ENCODE measurements at regions not wholly inside any gene's neighbourhood (a gene's known extent, or its start where the extent isn't known, plus 50 kb on each side); places are given as distances from the start of the nearest gene placed in this dataset.
A peak's percentile ranks its signal among the peaks of the same experiment; 100 is the strongest.
"Not testable (repeated sequence)": the region's sequence is repeated elsewhere in the genome, so short reads cannot be mapped to it uniquely, and the experiment has no call there.

DNA sequence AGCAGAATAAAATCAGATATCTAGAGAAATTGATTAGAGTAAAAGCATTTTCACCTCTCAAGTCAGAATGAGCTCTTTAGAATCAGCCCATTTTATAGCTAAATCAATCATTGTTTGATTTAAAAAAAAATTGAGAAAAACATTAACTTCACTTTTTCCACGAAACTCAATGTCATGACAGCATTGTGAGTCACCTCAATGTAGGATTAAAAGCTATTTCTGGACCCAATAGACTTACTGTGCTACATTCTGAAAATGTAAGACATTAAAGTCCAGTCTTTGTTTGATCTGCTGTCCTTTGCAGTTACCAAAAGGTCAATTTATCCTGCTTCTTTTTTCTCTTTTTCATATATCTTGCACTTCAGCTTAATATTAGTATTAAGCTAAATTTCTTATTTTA lies 519.4 kb upstream of the ZNF337 start:
- DNase-seq (ENCODE audit: low spot score): no peak

DNA sequence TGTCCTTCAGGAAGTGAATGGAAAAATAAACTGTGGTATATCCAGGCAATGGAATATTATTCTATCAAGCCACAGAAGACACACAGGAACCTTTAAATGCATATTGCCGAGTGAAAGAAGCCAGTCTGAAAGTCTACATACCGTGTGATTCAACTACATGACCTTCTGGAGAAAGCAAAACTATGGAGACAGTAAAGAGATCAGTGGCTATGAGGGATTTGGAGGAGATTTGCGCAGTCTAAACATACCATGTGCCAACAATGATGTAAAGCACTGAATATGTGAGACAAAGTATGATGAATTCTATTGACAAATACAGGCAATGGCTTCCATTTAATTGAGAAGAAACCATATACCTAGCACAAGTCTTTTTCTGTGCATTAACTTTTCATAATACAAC lies 518.3 kb upstream of the ZNF337 start:
- DNase-seq (ENCODE audit: low spot score): no peak

DNA sequence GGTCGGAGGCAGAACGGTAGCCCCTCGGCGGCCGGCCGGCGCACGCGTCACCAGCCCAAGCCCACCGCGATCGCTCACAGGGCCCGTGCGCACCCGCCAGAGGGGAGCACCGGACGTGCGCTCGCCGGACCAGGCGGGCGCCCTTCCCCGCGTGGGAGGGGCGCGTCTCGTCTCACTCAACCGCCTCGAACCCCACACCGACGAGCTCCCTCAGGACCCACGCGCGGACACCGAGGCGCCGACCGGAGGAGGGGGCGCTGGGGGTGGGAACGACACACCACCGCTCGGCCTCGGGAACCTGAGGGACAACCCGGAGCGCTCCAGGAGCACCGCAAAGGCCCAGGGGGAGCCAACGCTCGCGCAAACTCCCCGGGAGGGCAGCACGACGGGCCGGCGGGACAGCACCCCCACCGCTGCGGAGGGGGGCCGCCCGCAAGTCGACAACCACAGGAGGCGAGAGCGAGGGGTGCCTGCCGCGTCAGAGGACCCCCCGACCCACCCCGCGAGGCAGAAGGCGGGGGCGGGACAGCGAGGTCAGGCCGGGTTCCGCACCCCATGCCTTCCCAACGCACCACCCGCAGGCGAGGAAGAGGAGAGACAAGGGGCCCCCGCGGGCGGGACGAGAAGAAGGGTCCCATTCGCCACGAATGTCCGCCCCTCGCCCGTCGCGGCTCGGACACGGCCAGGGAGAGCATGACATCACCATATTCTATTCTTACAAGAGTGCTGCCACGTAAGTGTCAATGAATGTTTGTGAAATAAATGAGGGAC lies 512.7 kb upstream of the ZNF337 start:
- DNase-seq (ENCODE audit: low spot score): no peak

DNA sequence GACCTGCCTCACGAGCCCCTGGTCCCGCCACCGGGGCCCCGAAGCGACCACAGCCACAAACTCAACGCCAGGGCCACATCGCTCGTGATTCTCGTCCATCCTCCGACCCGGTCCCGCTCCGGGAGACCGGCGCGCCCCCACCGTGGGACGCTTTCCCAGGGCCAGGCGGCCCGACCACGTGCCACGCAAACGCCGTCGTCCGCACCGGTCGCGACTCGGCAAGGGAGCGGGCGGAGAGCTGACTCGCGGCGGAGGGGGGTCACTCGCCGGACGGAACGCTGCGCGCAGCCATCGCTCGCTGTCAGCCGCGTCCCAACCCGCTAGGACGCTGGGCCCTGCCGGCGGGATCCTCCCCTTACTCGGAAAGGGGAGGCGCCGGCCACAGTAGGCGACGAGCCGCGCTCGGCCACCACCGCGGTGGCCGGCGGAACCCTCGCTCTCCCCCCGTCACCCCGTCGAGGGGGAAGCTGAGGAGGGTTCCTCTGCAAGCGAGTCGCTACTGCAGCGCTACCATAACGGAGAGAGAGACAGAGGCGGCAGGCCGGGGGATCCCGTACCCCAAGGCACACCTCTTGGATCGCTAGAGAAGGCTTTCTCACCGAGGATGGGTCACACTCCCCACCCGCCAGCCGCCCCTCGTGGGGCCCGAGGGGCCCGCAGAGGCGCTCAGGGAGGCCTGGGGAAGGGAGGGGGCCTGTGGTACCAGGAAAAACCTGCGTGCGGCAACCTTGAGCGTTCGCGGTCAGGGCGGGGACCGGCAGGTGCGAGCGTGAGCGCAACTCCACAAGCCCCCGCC lies 511.8 kb upstream of the ZNF337 start:
- peak; percentile 40 for DNase-seq (ENCODE audit: low spot score)

DNA sequence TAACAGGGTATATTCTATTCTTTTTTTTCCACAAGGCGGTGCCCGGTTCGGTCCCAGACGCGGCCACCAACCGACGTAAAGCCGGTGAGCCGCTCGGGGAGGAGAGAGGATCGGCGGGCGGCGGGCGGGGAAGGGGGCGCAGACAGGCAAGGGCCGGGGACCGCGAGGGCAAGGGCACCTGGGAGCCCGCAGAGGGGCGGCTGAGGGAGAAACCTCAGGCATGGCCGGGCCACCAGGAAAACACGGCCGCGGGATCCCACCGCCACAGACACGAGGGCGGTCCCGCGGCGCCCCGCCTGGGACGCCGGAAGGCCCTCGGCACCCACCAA lies 511.3 kb upstream of the ZNF337 start:
- DNase-seq (ENCODE audit: low spot score): not testable (repeated sequence)

DNA sequence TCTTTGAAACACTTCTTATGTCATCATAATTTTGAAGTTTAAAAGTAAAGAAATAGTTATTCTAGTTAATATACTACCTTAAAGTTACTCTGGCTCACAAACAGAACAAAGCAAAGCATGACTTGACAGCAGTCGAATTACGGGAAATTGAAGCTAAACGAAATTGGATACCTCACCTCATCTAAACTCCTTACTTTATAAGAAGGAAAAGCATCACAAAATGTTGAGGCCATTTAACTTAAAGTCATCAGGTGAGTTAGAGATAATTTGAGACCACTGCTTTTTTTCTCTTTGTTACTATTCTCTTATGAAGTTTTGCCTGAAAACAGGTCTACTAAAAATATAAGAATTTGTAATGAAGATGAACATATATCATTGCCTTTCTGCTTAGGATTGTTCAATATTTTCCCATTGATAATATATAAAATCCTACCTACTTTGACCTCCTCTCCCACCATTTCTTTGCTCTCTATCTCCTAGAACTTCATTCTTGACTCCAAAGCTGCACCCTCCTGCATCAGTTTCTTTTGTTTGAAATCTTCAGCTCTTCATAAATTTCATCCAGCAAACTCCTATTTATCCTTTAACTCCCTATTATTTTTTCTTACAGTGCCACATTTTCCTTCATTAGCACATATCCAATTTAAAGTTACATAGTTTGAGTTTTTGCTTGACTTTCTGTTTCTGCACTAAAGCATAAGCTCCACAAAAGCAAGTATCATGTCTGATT lies 510.7 kb upstream of the ZNF337 start:
- DNase-seq (ENCODE audit: low spot score): no peak

DNA sequence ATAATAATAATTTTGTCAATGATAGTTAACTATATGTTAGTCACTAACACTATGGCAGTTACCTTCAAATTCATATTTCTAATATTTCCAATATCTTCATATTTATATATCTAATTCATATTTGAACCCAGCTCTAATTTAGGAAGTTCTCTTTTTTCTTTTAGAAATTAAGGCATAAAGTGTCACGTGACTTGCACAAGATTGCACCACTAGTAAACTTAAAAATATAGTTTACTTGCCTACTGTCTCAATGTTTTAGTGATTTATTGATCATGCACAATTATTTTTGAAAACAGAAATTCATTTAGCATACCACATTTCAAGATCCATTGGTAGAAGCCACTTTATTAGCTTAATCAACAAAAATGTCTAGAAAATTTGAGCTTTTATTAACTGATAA lies 508.7 kb upstream of the ZNF337 start:
- DNase-seq (ENCODE audit: low spot score): no peak

DNA sequence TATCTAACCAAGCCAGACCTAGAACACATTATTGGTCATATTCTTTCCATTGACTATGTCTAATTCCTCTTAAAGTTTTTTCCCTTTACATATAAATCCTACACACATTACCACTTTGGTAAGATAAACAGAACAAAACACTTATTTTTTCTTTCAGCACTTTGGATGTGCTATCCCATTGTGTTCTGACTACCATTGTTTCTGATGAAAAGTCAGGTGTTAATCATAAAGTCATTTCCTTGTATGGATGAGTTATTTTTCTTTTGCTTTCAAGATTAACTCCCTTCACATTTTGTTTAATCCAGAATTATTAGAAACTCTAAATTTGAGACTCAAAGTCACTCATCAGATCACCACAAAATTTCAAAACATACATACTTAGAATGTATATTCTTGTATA lies 504.4 kb upstream of the ZNF337 start:
- DNase-seq (ENCODE audit: low spot score): not testable (repeated sequence)

DNA sequence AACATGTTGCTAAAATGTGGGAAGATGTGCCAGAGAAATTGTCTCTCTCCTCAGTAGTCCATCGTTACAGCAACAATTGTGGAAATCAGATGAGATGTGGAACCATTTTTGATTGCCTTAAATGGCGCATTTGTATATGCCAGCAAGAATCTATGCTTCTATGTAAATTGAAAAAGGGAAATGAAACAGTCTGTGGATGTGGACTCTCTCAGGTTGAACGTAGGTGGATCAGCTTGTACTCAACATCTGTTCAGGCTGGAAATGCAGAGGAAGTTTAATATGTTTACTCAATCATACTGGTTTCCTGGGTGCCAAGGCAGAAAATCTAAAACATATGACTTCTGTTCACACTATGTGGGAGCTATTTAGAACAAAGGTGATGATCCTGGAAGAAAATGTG lies 490.7 kb upstream of the ZNF337 start:
- DNase-seq (ENCODE audit: low spot score): not testable (repeated sequence)

DNA sequence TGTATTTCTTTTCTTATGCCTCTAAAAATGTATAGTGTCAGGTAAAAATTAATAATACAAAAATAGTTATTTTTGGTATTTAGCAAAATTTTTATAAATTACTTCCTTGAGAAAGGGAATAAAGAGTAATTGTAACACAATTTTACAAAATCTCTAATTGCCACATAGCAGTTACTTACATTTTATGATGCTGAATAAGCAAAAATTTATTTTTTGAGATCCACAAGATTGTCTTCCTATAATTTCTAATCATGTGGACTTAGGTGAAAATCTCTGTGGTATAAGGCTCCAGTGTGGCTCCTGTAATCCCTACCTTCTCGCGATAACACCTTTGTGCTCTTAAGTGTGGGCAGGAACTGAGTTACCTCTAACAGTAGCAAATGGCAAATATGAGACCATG lies 487.1 kb upstream of the ZNF337 start:
- DNase-seq (ENCODE audit: low spot score): not testable (repeated sequence)

DNA sequence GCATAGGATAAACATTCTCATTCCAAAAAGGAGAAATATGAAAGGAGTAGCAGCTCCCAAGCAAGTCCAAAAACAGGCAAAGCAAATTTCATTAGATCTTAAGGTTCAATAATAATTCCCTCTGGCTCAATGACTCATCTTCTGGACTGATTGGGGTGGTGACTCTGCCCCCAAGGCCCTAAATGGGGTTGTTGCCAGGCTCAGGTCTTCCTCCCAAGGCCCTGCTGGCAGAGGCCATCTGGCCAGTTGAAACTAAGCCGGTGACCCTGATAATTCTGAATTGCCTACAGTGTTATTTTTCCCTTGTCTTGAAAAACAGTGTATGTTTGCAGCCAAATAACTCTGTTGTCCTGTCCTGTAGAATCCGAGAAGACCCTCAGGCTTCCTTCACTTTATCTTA lies 484.7 kb upstream of the ZNF337 start:
- DNase-seq (ENCODE audit: low spot score): not testable (repeated sequence)

DNA sequence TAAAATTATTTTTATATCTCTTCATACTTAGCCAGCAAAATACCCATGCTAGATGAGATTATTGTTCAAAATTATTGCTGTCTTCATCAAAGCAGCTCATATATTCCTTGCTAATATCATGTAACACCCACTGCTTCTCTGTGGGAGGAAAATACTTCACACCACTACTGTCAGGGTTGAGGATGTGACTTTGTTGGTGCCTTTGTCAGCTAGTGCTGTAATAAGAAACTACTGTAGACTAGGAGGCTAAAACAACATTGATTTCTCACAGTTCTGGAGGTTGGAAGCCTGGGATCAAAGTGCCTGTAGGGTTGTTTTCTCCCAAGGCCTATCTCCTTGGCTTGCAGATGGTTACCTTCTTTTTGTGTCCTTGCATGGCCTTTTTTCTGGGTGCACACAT lies 475.2 kb upstream of the ZNF337 start:
- not testable (repeated sequence) for DNase-seq (ENCODE audit: low spot score)

DNA sequence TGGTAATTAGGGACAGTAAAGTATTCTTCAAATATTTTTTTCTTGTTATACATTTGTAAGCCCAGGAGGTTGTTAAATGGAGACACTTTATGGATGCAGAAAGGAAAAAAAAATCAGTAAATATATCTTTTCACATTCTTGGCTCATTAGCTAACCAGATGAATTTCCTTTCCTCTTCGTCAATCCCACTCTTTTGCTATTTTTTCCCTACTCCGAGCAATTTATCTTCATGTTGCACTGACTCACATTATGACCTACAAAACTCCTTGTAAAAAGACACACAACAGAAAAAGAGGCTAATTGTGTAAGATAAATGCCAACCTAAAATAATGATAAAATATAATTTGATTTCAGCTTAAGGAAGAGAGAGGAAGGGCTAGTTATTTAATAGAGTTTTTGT lies 472.9 kb upstream of the ZNF337 start:
- DNase-seq (ENCODE audit: low spot score): no peak

DNA sequence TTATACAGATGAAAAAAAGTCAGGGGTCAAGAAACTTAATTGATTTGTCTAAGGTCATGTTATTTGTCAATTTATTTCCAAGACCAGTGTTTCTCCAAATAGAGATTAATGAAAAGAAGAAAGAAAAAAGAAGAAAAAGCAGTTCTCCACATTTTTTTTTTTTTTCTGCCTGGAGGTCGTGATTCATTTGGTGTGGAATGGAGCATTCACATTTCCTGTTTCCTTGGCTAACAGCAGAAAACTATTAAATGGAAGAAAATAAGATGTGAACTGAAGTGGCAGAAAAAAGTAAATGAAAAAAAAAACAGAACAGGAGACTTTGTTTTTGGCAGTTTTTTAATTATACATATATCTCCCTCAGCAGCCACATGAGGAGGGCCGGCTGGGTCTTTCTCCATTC lies 470.8 kb upstream of the ZNF337 start:
- DNase-seq (ENCODE audit: low spot score): no peak

DNA sequence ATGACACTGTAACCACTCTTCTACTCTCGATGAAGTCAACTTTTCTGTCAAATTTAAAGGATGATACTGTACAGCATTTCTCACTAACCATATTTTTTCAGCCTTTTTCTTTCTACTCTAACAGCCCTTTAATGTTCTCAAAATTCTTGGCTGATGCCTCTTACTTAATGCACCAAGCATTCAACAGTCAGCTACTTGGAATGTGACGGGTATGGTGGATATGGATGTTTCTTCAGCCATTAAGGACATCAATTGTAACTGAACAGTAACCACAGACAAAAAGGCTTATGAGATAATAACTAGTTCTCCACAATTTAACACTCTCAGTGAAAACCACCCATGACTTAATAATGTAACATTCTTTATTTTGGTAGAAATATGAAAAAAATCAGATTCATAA lies 467.2 kb upstream of the ZNF337 start:
- no peak for DNase-seq (ENCODE audit: low spot score)

DNA sequence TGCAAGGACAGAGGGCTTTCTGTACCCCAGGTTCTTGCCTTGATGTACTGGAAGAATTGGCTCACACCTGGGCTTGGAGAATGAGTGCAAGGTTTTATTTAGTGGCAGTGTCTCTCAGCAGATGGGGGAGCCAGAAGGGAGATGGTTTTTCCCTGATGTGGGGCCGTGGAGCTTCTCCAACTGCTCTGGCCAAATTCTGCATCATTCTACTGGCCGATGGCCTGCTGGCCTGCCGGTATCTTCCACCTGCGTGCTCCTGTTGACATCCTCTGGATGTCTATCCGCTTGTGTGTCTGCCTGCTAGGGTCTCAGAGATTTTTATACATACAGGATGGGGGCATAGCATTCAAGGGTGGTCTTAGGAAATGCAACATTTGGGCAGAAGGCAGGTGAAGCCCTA lies 466.5 kb upstream of the ZNF337 start:
- DNase-seq (ENCODE audit: low spot score): not testable (repeated sequence)

DNA sequence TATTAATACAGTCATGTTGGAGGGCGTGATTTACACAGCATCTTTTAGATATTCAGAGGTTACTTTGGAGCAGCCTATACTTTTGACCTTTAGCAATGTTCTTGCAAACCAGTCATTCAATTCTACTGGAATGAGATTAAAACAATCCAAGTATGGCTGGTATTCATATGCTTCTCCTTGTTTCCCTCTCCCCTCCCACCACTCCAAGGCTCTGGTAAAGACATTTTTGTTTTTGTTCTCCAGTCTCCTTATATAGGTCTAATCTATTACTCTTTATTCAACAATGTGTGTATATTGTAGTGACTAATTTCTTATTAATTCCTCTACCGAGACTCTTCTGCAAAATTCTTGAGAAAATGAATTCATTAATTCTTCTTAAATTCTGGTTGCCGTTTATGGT lies 465.1 kb upstream of the ZNF337 start:
- not testable (repeated sequence) for DNase-seq (ENCODE audit: low spot score)

DNA sequence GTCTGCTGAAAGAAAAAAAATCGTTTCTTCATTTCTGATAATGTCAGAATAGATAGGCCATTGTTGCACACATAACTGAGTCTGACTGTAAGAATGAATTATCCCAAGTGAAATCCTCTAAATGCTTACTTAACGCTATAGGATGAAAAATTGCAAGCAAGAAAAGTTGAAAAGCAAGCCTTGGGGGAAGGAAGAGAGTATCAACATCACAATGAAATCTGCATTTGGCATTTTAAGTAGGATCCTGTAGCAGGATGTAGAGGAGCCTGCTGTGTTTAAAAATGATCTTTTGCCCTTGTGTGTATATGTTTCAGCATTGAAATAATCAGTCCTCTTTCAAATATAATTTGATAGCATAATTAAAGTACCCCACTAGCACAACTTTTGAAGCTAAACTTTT lies 464.3 kb upstream of the ZNF337 start:
- not testable (repeated sequence) for DNase-seq (ENCODE audit: low spot score)

DNA sequence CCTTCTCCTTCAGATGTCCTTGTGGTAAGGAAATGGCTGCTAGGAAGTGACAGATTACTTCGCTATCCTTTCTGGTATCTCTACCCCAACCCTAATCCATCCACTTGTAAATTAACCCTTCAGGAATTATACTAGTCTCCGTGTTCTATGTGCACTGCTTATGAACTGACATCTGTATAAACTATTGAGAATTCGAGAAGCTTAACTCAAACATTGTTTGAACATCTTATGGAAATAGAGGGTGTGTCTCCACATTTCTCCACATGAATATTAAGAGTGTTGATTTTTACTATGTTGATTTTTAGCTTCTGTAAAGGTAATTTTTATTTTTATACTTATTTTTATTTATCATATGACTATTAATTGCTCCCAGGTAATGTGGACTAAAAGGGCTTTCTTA lies 457.6 kb upstream of the ZNF337 start:
- no peak for DNase-seq (ENCODE audit: low spot score)

DNA sequence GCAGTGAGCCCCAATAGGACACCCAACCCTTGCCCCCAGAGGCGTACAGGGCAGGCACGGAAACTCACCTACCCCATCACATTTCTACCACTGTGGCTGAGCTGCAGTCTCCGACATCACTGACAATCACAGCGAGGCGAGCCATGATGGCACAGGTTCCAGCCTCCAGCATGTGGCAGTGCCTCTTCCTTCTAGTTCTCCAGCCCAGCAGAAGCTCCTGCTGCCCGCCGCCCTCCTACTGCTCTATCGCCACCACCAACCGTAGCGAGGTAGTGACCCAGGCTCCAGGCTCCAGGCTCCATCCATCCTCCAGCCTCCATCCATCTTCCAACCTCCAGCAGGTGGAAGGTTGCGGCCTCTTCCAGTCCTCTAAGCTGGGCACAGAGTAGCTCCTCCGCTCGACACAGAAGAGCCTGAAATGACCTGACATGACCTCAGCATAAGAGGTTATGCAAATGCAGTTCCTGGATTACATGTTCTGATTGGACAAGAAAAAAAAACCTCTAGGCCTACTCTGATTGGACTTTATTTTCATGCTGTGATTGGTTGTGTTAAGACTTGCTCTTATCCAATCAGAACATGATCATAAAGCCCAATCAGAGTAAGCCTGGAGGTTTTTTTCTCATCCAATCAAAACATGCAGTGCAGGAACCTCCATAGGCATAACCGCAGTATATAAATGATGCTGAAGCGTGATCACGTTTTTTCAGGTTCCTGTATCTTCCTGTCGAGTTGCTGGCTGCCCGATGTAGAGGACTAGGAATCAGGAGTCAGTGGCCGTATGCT lies 438.9 kb upstream of the ZNF337 start:
- DNase-seq (ENCODE audit: low spot score): no peak

DNA sequence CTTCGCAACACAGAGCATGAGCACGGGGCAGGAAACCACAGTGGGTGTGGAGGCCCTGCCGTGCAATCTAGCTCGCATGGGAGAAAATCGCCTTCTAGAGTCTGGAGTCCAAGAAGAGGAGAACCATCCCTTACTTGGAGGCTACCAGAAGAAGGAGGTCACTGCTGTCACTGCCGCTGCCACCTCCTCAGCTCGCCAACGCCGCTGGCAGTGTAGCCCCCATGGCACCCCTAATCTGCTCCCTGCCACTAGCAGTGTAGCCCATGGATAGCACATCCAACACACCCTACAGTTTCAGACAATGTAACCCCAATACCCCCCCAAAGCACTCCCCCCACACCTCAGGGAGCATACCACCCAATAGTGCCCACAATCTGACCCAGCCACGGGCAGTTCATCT lies 438.0 kb upstream of the ZNF337 start:
- DNase-seq (ENCODE audit: low spot score): no peak

DNA sequence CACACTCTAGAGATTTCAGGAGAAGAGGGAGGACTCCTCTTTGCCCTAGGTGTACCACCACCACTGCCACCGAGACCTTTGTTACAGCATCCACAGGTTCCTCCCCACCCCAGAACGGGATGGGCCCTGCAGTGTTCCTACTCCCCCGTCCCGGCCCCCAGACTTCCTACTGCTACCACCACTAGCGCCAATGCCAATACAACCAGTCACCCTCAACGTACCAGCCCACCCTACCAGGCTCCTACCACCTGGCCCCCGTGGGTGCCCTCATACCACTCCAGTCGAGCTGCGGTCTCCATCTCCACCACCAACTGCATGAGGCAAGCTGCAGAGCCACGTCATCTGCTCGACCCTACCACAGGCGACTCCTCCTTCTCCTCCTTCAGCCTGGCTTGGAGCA lies 437.1 kb upstream of the ZNF337 start:
- not testable (repeated sequence) for DNase-seq (ENCODE audit: low spot score)

Data from CD4-positive, alpha-beta T cell treated with Interleukin-15 for 4 hours (primary cell).